Neural progenitor cell (in vitro differentiated cells): ENCODE measurements at regions not wholly inside any gene's neighbourhood (a gene's known extent, or its start where the extent isn't known, plus 50 kb on each side); places are given as distances from the start of the nearest gene placed in this dataset.

ENCODE experiments used
- DNase-seq: peaks from one replicate; pipeline ENCODE4 v3.0.0-alpha.2; 2016; ENCODE audit warnings: low spot score
- H2AFZ ChIP-seq: fragments of 200-600 bp; sonication (generic); replicated peaks from 2 replicates; pipeline ENCODE4 v1.6.1; 2016; ENCODE audit warnings: antibody characterized with exemption
- H3F3A ChIP-seq: fragments of 200-600 bp; sonication (generic); 2 replicates; pipeline ENCODE4 v1.6.1; 2016; ENCODE audit warnings: antibody characterized with exemption, low read depth
- H3K27ac ChIP-seq: fragments of 200-600 bp; sonication (generic); 2 replicates; pipeline ENCODE4 v1.5.1; 2016; ENCODE audit warnings: mild to moderate bottlenecking
- H3K27me3 ChIP-seq: fragments of 200-600 bp; sonication (generic); 2 replicates; pipeline ENCODE4 v1.6.1; 2016; ENCODE audit warnings: mild to moderate bottlenecking, moderate library complexity
- H3K36me3 ChIP-seq: fragments of 200-600 bp; sonication (generic); 2 replicates; pipeline ENCODE4 v1.5.1; 2016
- H3K4me1 ChIP-seq: fragments of 200-600 bp; sonication (generic); 2 replicates; pipeline ENCODE4 v1.6.1; 2016; ENCODE audit warnings: mixed run types
- H3K4me2 ChIP-seq: fragments of 200-600 bp; sonication (generic); 2 replicates; pipeline ENCODE4 v1.6.1; 2016
- H3K4me3 ChIP-seq: fragments of 200-600 bp; sonication (generic); 2 replicates; pipeline ENCODE4 v1.5.1; 2016
- H3K79me2 ChIP-seq: fragments of 200-600 bp; sonication (generic); 2 replicates; pipeline ENCODE4 v1.6.1; 2016; ENCODE audit warnings: low read depth
- H3K9ac ChIP-seq: fragments of 200-600 bp; sonication (generic); 2 replicates; pipeline ENCODE4 v1.6.1; 2016
- H3K9me3 ChIP-seq: fragments of 200-600 bp; sonication (generic); 2 replicates; pipeline ENCODE4 v1.5.1; 2016; ENCODE audit warnings: low read depth
- H4K20me1 ChIP-seq: fragments of 200-600 bp; sonication (generic); 2 replicates; pipeline ENCODE4 v1.6.1; 2016; ENCODE audit warnings: low read depth
- H3K27ac Mint-ChIP-seq: 3 replicates; pipeline ENCODE4 v1.8.0; 2021; ENCODE audit warnings: mixed read lengths
- H3K27me3 Mint-ChIP-seq: 2 replicates; pipeline ENCODE4 v1.8.0; 2022; ENCODE audit warnings: low read depth, mild to moderate bottlenecking, inconsistent platforms, moderate library complexity, mixed read lengths; ENCODE audit not compliant: insufficient read depth
- H3K36me3 Mint-ChIP-seq: 3 replicates; pipeline ENCODE4 v1.8.0; 2021; ENCODE audit warnings: mixed read lengths
- H3K4me1 Mint-ChIP-seq: 3 replicates; pipeline ENCODE4 v1.8.0; 2021; ENCODE audit warnings: mixed read lengths
- H3K4me3 Mint-ChIP-seq: 3 replicates; pipeline ENCODE4 v1.8.0; 2021; ENCODE audit warnings: mild to moderate bottlenecking, moderate library complexity, mixed read lengths
- H3K9me3 Mint-ChIP-seq: 3 replicates; pipeline ENCODE4 v1.8.0; 2020; ENCODE audit warnings: mixed read lengths
- CTCF ChIP-seq: fragments of 200-600 bp; sonication (generic); IDR thresholded peaks from 2 replicates; pipeline ENCODE4 v1.5.1; 2017; ENCODE audit warnings: antibody characterized with exemption, mild to moderate bottlenecking
- EZH2 ChIP-seq: fragments of 200-600 bp; sonication (generic); IDR thresholded peaks from 2 replicates; pipeline ENCODE4 v1.6.1; 2017; ENCODE audit warnings: antibody characterized with exemption, mild to moderate bottlenecking, moderate library complexity
- EZH2phosphoT487 ChIP-seq: fragments of 200-600 bp; sonication (generic); IDR thresholded peaks from 2 replicates; pipeline ENCODE4 v1.6.1; 2017; ENCODE audit warnings: antibody characterized with exemption

GRCh38 chr10:130519791-130520190, 383.6 kb downstream of the GLRX3 start:
- H3K4me3 Mint-ChIP-seq: no peak overlapping the region
- peaks cover 3% of the 10 kb centered on the region for H3K9me3 Mint-ChIP-seq
- Histone ChIP-seq H3K27ac (no peak overlapping the region), H3K4me1 (no peaks in the 10 kb centered on the region), H3K9me3 (no peaks in the 10 kb centered on the region), H3F3A (no peaks in the 10 kb centered on the region), H3K9ac (no peak overlapping the region), H3K79me2 (no peaks in the 10 kb centered on the region), H4K20me1 (no peaks in the 10 kb centered on the region), H3K4me2 (no peak overlapping the region), H2AFZ (no peak overlapping the region), H3K36me3 (no peaks in the 10 kb centered on the region), H3K4me3 (no peak overlapping the region), H3K27me3 (no peaks in the 10 kb centered on the region)
- peaks cover 5% of the 10 kb centered on the region for H3K27me3 Mint-ChIP-seq
- DNase-seq: no peak
- H3K4me1 Mint-ChIP-seq: no peaks in the 10 kb centered on the region
- no peak overlapping the region for H3K27ac Mint-ChIP-seq
- TF ChIP-seq CTCF (no peak), EZH2phosphoT487 (no peak), EZH2 (no peak)
- no peaks in the 10 kb centered on the region for H3K36me3 Mint-ChIP-seq

GRCh38 chr10:130531312-130531711, 395.1 kb downstream of the GLRX3 start:
- no peaks in the 10 kb centered on the region for H3K36me3 ChIP-seq
- no peaks in the 10 kb centered on the region for H3K4me1 ChIP-seq
- Mint-ChIP-seq H3K27me3 (peaks cover 4% of the 10 kb centered on the region), H3K27ac (no peak overlapping the region), H3K36me3 (no peaks in the 10 kb centered on the region), H3K4me3 (no peak overlapping the region), H3K9me3 (peaks cover 2% of the 10 kb centered on the region), H3K4me1 (no peaks in the 10 kb centered on the region)
- no peaks in the 10 kb centered on the region for H3K9me3 ChIP-seq
- TF ChIP-seq EZH2phosphoT487: no peak
- TF ChIP-seq EZH2: no peak
- TF ChIP-seq CTCF: no peak
- no peak overlapping the region for H3K27ac ChIP-seq
- no peak overlapping the region for H3K4me3 ChIP-seq
- H3F3A ChIP-seq: no peaks in the 10 kb centered on the region
- H3K4me2 ChIP-seq: no peak overlapping the region
- no peaks in the 10 kb centered on the region for H3K27me3 ChIP-seq
- no peaks in the 10 kb centered on the region for H4K20me1 ChIP-seq
- no peak overlapping the region for H3K9ac ChIP-seq
- H2AFZ ChIP-seq: no peak overlapping the region
- no peak for DNase-seq
- H3K79me2 ChIP-seq: no peaks in the 10 kb centered on the region

- Histone ChIP-seq H4K20me1 (no peaks in the 10 kb centered on the region), H3K9me3 (no peaks in the 10 kb centered on the region), H3K9ac (no peak overlapping the region), H3K4me2 (no peak overlapping the region), H3K4me1 (peaks cover 11% of the 10 kb centered on the region), H2AFZ (no peak overlapping the region), H3K36me3 (no peaks in the 10 kb centered on the region), H3F3A (no peaks in the 10 kb centered on the region), H3K27ac (no peak overlapping the region), H3K79me2 (no peaks in the 10 kb centered on the region), H3K27me3 (no peaks in the 10 kb centered on the region), H3K4me3 (no peak overlapping the region)
- DNase-seq: no peak
- H3K4me3 Mint-ChIP-seq: no peak overlapping the region
- no peak overlapping the region for H3K27ac Mint-ChIP-seq
- no peaks in the 10 kb centered on the region for H3K36me3 Mint-ChIP-seq
- peaks cover 10% of the 10 kb centered on the region for H3K4me1 Mint-ChIP-seq
- H3K9me3 Mint-ChIP-seq: no peaks in the 10 kb centered on the region
- no peak for TF ChIP-seq EZH2
- no peak for TF ChIP-seq CTCF
- H3K27me3 Mint-ChIP-seq: peaks cover 9% of the 10 kb centered on the region
Observed at GRCh38 chr10:130541090-130541489, 404.9 kb downstream of the GLRX3 start.

GRCh38 chr10:130542761-130543160, 406.6 kb downstream of the GLRX3 start:
- Histone ChIP-seq H3K9me3 (no peaks in the 10 kb centered on the region), H3F3A (no peaks in the 10 kb centered on the region), H3K27ac (no peak overlapping the region), H3K4me3 (no peak overlapping the region), H3K79me2 (no peaks in the 10 kb centered on the region), H3K27me3 (no peaks in the 10 kb centered on the region), H3K36me3 (no peaks in the 10 kb centered on the region), H4K20me1 (no peaks in the 10 kb centered on the region), H3K4me1 (peaks cover 11% of the 10 kb centered on the region), H2AFZ (no peak overlapping the region), H3K4me2 (no peak overlapping the region), H3K9ac (no peak overlapping the region)
- Mint-ChIP-seq H3K4me3 (no peak overlapping the region), H3K36me3 (no peaks in the 10 kb centered on the region), H3K4me1 (peaks cover 10% of the 10 kb centered on the region), H3K27ac (no peak overlapping the region), H3K27me3 (peaks cover 9% of the 10 kb centered on the region), H3K9me3 (no peaks in the 10 kb centered on the region)
- DNase-seq: no peak
- TF ChIP-seq CTCF (no peak), EZH2 (no peak), EZH2phosphoT487 (no peak)
